GM12892 (cell line): ENCODE measurements at regions not wholly inside any gene's neighbourhood (a gene's known extent, or its start where the extent isn't known, plus 50 kb on each side); places are given as distances from the start of the nearest gene placed in this dataset.

Source experiments
- DNase-seq: peaks from one replicate; pipeline ENCODE4 v3.0.0; 2011; ENCODE audit not compliant: insufficient read length
- FAIRE-seq: peaks from 2 replicates; lab custom pipeline; 2011; peaks lifted over from hg19 to GRCh38; lab: Jason Lieb, UNC
- POLR2A ChIP-seq: IDR thresholded peaks from 2 replicates; pipeline ENCODE4 v1.6.1; 2011; ENCODE audit warnings: low read depth, low read length, control low read depth
- POLR2AphosphoS5 ChIP-seq: IDR thresholded peaks from 2 replicates; pipeline ENCODE4 v1.6.1; 2011; ENCODE audit warnings: low read depth, low read length, control low read depth
- TAF1 ChIP-seq: IDR thresholded peaks from 2 replicates; pipeline ENCODE4 v1.6.1; 2011; ENCODE audit warnings: low read depth, mild to moderate bottlenecking, control low read depth, low read length, borderline replicate concordance

DNA sequence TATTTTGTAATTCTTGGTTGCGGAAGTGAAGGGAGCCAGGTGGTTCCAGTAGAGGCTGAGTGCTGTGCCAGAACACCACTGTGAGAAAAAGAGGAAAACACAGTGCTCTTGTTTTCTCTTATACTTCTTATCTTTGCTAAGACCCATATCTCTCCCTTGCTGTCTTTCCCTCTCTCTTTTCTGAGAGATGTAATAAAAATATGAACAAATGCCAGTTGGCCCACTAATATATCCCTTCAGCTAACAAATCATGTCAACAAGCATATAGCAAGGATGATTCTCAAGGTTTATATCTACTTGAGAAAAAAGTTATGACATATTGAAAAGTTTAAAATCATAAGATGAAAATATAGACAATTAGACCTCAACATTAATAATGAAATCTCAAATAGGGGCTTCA, 758.3 kb downstream of the HDGFL1 start:
- no peak for FAIRE-seq

DNA sequence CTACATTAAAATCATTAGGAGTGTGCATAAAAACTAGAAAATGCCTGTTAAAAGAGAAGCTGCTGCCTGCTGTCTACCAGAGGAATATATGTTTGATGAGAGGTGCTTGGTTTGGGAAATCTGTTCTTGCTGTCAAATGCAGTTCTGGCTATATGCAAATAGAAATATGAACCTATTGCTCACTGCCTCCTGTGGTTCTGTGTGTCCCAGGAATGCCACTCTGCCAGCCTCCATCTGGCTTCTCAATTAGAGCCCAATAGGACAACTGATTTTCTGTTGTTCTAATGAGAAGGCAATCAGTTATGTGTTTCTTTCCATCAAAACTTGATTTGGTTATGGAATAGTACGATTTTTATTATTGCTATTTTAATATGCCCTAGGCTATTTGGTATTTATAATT, 759.7 kb downstream of the HDGFL1 start:
- no peak for TF ChIP-seq POLR2AphosphoS5
- no peak for TF ChIP-seq TAF1
- TF ChIP-seq POLR2A, result no peak
- FAIRE-seq, result no peak
- DNase-seq, result no peak

More for the DNA sequence above, 758.3 kb downstream of the HDGFL1 start:
- no peak for DNase-seq
- no peak for TF ChIP-seq POLR2AphosphoS5
- TF ChIP-seq POLR2A, result no peak
- no peak for TF ChIP-seq TAF1

GRCh38 chr6:23330632-23331031, 761.3 kb downstream of the HDGFL1 start:
- no peak for DNase-seq
- TF ChIP-seq POLR2AphosphoS5 (no peak), POLR2A (no peak), TAF1 (no peak)
- no peak for FAIRE-seq

GRCh38 chr6:23334360-23334759, 765.0 kb downstream of the HDGFL1 start:
- no peak for DNase-seq
- no peak for FAIRE-seq
- no peak for TF ChIP-seq POLR2AphosphoS5
- TF ChIP-seq POLR2A, result no peak
- no peak for TF ChIP-seq TAF1

DNA sequence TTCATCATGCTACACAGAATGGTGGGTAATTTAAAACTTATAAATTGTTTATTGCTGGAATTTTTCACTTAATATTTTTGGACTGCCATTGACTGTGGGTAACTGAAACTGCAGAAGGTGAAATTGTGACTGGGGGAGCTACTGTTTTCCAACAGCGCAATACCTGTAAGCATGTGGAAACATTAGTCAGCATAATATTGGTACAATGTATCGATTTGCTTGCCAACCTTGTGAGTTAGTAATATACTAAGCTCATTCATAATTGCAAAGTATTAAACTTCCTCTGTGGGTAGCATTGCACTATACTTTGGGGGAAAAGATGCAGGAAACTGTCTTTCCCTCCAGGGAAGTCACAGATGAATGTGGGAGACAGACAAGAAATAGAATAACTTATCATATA, 766.5 kb downstream of the HDGFL1 start:
- TF ChIP-seq POLR2A (no peak), TAF1 (no peak), POLR2AphosphoS5 (no peak)
- DNase-seq (no peak), FAIRE-seq (no peak)

- no peak for TF ChIP-seq POLR2A
- no peak for TF ChIP-seq POLR2AphosphoS5
- no peak for TF ChIP-seq TAF1
- FAIRE-seq, result no peak
- no peak for DNase-seq
Measured at GRCh38 chr6:23339268-23339667, 769.9 kb downstream of the HDGFL1 start.

GRCh38 chr6:23340271-23340670, 770.9 kb downstream of the HDGFL1 start:
- FAIRE-seq (no peak), DNase-seq (no peak)
- TF ChIP-seq TAF1, result no peak
- no peak for TF ChIP-seq POLR2A
- no peak for TF ChIP-seq POLR2AphosphoS5

- TF ChIP-seq POLR2A (no peak), POLR2AphosphoS5 (no peak), TAF1 (no peak)
- FAIRE-seq (no peak), DNase-seq (no peak)
Measured at GRCh38 chr6:23343610-23344306, 774.4 kb downstream of the HDGFL1 start.

DNA sequence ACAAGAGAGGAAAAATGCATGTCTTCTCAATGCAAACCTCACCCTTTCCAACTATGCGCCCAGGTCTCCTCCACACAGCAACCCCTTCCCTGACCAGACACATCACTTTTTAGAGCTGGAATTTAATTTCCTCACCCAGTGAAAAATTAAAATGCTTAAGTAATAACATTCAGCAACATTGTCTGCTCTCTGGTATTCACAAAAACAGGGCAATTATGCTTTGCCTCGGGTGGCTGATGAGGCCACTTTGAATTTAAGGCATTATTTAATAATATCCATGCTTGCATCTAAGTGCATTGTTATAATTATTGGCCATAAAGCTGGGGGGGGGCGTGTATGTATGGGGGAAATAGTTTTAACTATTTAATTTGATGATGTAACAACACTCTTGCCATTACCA, 777.8 kb upstream of the NRSN1 start:
- DNase-seq (no peak), FAIRE-seq (no peak)
- TF ChIP-seq POLR2AphosphoS5 (no peak), TAF1 (no peak), POLR2A (no peak)

GRCh38 chr6:23349521-23350147, 776.4 kb upstream of the NRSN1 start:
- TF ChIP-seq TAF1 (no peak), POLR2A (no peak), POLR2AphosphoS5 (no peak)
- no peak for DNase-seq
- no peak for FAIRE-seq

DNA sequence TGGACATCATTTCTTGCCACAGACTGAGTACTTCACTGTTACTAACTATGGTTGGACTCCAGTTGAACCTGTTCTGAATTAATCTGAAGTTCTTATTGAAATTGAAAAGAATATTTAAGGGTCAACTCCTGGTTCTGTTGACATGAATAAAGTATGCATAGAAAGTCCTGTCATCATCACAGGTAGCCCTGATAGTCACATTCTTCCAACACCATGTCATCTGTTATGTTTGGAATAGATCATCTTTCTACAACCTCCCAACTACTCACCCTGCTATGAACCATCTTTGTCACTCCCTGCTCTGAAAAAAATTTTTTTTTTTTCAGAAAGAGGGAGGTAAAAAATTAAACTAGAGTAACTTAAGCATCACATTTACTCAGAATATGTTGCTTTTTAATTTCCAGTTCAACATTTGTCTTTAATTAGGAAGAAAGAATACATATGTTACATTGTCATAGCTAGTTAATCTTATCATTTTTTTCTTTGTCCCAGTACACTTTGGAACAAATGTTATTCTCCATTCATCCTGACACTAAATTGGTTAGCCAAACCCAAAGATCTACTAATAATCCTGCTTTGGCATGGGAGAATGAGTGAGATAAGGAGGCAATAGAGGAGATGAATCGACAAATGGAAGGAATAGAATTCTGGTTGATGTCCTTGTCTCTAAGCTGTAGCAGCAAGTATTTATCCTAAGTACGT, 775.1 kb upstream of the NRSN1 start:
- DNase-seq (no peak), FAIRE-seq (no peak)
- TF ChIP-seq TAF1 (no peak), POLR2AphosphoS5 (no peak), POLR2A (no peak)
